ENCODE measurements at regions not wholly inside any gene's neighbourhood (a gene's known extent, or its start where the extent isn't known, plus 50 kb on each side); places are given as distances from the start of the nearest gene placed in this dataset.

DNA sequence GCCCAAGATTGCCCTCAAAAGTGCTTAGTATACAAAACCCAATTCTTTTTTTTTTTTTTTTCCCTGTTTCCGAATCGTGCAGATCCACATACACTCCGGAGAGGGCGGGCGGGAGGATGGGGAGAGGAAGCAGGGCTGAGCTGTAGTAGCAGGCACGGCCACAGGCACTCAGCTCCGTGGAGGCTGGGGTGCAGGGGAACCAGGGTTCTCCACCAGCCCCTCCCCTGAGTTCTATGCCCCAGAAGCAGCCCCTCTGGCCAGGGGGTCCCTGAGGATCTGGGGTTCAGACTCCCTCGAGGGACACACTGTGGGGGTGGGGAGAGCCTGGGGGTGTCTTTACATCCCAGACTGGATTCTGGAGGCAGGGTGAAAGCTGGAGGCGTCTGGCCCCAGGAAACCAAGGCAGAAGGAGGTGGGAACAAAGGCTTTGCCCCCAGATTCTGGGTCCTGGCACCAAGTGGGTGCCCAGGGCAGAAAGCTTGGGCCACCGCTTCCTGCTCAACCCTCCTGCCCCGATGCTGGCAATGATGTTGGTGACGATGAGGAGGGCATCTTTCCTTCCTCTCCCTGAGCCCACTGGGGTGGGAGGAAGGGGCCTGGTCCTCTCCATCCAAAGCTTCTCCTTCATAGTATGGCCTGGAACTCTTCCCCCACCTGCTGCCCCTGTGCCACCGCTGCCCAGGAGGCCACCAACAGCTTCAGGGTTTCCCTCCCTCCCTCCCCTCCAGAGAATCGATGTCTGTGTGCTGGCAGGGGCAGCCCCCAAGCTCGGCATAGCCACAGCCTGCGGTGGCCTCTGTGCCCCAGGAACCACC, 106.4 kb upstream of the TARDBP start:
- H2BK15ac ChIP-seq (ENCODE audit: low read length): no peak overlapping the region
- no peak overlapping the region for H2AK5ac ChIP-seq (ENCODE audit: low read depth, low read length)
- H2AFZ ChIP-seq (ENCODE audit: low read length): no peak overlapping the region
- H3K14ac ChIP-seq (ENCODE audit: insufficient read length): no peak overlapping the region
- no peaks in the 10 kb centered on the region for H3K23me2 ChIP-seq (ENCODE audit: low read depth, low read length)
- no peak overlapping the region for H3K23ac ChIP-seq (ENCODE audit: insufficient read length)
- H2BK120ac ChIP-seq (replicated peaks; ENCODE audit: low read depth, low read length): no peak overlapping the region
- H3K4me2 ChIP-seq (ENCODE audit: insufficient read depth in 1 of 2, low read depth in 2 of 2, low read length in 2 of 2): no peak overlapping the region
- H3K4ac ChIP-seq (replicated peaks; ENCODE audit: insufficient read length, low read depth, low read length): no peak overlapping the region
- no peak overlapping the region for H2BK20ac ChIP-seq (ENCODE audit: low read length)
- no peak overlapping the region for H4K5ac ChIP-seq (ENCODE audit: insufficient read length, low read depth, low read length)
- no peaks in the 10 kb centered on the region for H3K9me3 ChIP-seq (ENCODE audit: insufficient read depth in 2 of 2, low read depth in 1 of 2, low read length in 1 of 2)
- H3K4me1 ChIP-seq (replicated peaks in 1 of 4; ENCODE audit: control insufficient read depth in 3 of 4, insufficient read depth in 4 of 4, low read length in 3 of 4): peaks cover 0 to 30% (median 23%) of the 10 kb centered on the region in 4 experiments; a peak in 6 of 7 replicates
- H3K18ac ChIP-seq (ENCODE audit: extremely low read depth, low read length): no peak overlapping the region
- 69% methylated on average over 11 of the region's 16 CpGs; no CpG with 5 or more reads in 1 of the 2 experiments for WGBS, 2 experiments (ENCODE audit: extremely low coverage in 1 of 2, insufficient coverage in 1 of 2, insufficient read length in 1 of 2, insufficient replicate concordance in 2 of 2, low coverage in 1 of 2, low lambda C conversion rate in 2 of 2, missing lambda C conversion rate in 1 of 2)
- TF ChIP-seq ATF2 (IDR thresholded peaks at IDR 0.05; ENCODE audit: low read length) (no peak), HDAC6 (IDR thresholded peaks at IDR 0.05; ENCODE audit: low read depth, low read length) (no peak), NRF1 (IDR thresholded peaks at IDR 0.05; ENCODE audit: low read depth, low read length) (no peak), HDAC2 (IDR thresholded peaks at IDR 0.05; ENCODE audit: borderline replicate concordance in 1 of 2, low read depth in 2 of 2, low read length in 2 of 2) (no peak), ASH2L (IDR thresholded peaks at IDR 0.05; ENCODE audit: low read length) (no peak), KDM1A (IDR thresholded peaks at IDR 0.05; ENCODE audit: borderline replicate concordance, low read length) (no peak), YY1 (IDR thresholded peaks at IDR 0.05; ENCODE audit: low read depth, low read length) (no peak), SP1 (IDR thresholded peaks at IDR 0.05; ENCODE audit: low read depth, low read length) (no peak), PHF8 (conservative IDR thresholded peaks at IDR 0.05; ENCODE audit: low read depth, low read length) (no peak), SP4 (IDR thresholded peaks at IDR 0.05; ENCODE audit: low read length) (no peak)
- no peaks in the 10 kb centered on the region for H3K27me3 ChIP-seq (replicated peaks in 1 of 4; ENCODE audit: control insufficient read depth in 3 of 4, extremely low read depth in 1 of 4, insufficient read depth in 3 of 4, low read length in 3 of 4)
- no peak overlapping the region; the same call in 1 of the 2 replicates for H4K8ac ChIP-seq (ENCODE audit: extremely low read depth, insufficient read depth, low read length)
- H3K56ac ChIP-seq (replicated peaks; ENCODE audit: insufficient read length, low read depth, low read length): no peak overlapping the region
- H3K79me2 ChIP-seq (ENCODE audit: control insufficient read depth in 1 of 2, insufficient read depth in 2 of 2, low read length in 2 of 2): no peaks in the 10 kb centered on the region
- H3K79me1 ChIP-seq (ENCODE audit: low read depth, low read length): peaks cover 4% of the 10 kb centered on the region; the same call in 1 of the 2 replicates
- DNase-seq (ENCODE audit: low read depth in 1 of 2, low spot score in 2 of 2) (no peak), FAIRE-seq (no peak)
- H2BK5ac ChIP-seq (ENCODE audit: low read depth, low read length): no peak overlapping the region
- POLR2A ChIA-PET (ENCODE audit: partially characterized antibody): interaction anchor here (0.9 kb wide), 2 partner anchors 16 to 254 kb away, joined by 3 read pairs; no protein-coding TSS in a partner anchor
- no peak overlapping the region for H3K27ac ChIP-seq (ENCODE audit: low read depth, low read length)
- no peak overlapping the region for H3K4me3 ChIP-seq (ENCODE audit: extremely low read depth in 1 of 4, insufficient read depth in 2 of 4, low read depth in 3 of 4, low read length in 4 of 4)
- no peak overlapping the region for H3K9ac ChIP-seq (replicated peaks in 1 of 4; ENCODE audit: extremely low read depth in 1 of 4, low read depth in 3 of 4, low read length in 3 of 4)
- CTCF ChIA-PET (ENCODE audit: partially characterized antibody): interaction anchor here (0.6 to 1.2 kb wide), 6 partner anchors 17 to 382 kb away, joined by 3 read pairs; no protein-coding TSS in a partner anchor
- H3K36me3 ChIP-seq (ENCODE audit: control insufficient read depth in 2 of 4, insufficient read depth in 4 of 4, low read length in 3 of 4): no peaks in the 10 kb centered on the region
- no peaks in the 10 kb centered on the region for H4K20me1 ChIP-seq (replicated peaks in 1 of 2; ENCODE audit: control insufficient read depth in 1 of 2, insufficient read depth in 2 of 2, low read length in 2 of 2)
- H4K91ac ChIP-seq (replicated peaks; ENCODE audit: insufficient read length, low read length): no peak overlapping the region
- H2BK12ac ChIP-seq (ENCODE audit: low read depth, low read length): no peak overlapping the region

All from H1 (cell line).